ENCODE measurements at regions not wholly inside any gene's neighbourhood (a gene's known extent, or its start where the extent isn't known, plus 50 kb on each side); places are given as distances from the start of the nearest gene placed in this dataset.
"Not testable (repeated sequence)": the region's sequence is repeated elsewhere in the genome, so short reads cannot be mapped to it uniquely, and the experiment has no call there.

DNA sequence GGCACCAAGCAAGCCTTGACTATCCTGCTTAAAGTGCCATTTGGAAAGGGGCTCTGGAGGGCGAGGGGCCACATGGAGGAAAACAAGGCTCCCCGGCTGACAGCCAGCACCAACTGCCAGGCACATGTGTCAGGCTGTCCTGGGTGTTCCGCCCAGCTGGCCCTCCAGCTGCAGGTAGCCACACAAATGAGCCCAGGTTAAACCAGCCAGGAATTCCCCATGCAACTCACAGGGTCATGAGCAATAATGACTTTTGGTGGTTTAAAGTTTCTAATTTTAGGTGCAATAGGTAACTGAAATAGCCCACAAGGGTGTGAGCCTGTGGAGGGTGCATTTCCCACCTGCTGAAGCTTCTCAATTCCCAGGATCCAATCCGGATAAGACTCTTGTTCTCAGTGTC is 58.9 kb upstream of the EEF2KMT start:
- not testable (repeated sequence) for TF ChIP-seq EZH2phosphoT487 (IDR thresholded peaks at IDR 0.05; ENCODE audit: insufficient read depth, low read depth); EZH2 (IDR thresholded peaks at IDR 0.05; ENCODE audit: insufficient read depth, poor library complexity, severe bottlenecking)

Measured in GM23248 (cell line).